PC-9 (cell line): ENCODE measurements at regions not wholly inside any gene's neighbourhood (a gene's known extent, or its start where the extent isn't known, plus 50 kb on each side); places are given as distances from the start of the nearest gene placed in this dataset.

ENCODE experiments used
- BruUV-seq: library from RNA; stranded (reverse); fragments of 400-500 nt; replicated peaks from 2 replicates; lab custom pipeline; 2021; lab: Mats Ljungman, UMichigan
- CTCF ChIA-PET: fragments of 300-600 bp; sonication (Branson Sonifier 250); formaldehyde crosslinking; loops from one replicate; lab custom pipeline; 2022; ENCODE audit warnings: antibody characterized with exemption; lab: Charles Lee
- POLR2A ChIA-PET: fragments of 300-600 bp; sonication (Branson Sonifier 250); formaldehyde crosslinking; loops from one replicate; lab custom pipeline; 2022; ENCODE audit warnings: antibody characterized with exemption; ENCODE audit not compliant: unreplicated experiment; lab: Charles Lee
- DNase-seq, 2 experiments: peaks; one replicate each; pipeline versions ENCODE4 v3.0.0 to v3.0.0-alpha.2; 2015 to 2022; ENCODE audit warnings: mixed read lengths in 1 of 2
- H2AFZ ChIP-seq: fragments of 200-600 bp; sonication (generic); 2 replicates; pipeline ENCODE4 v1.8.1; 2017; ENCODE audit warnings: antibody characterized with exemption
- H3F3A ChIP-seq: fragments of 200-600 bp; sonication (generic); 2 replicates; pipeline ENCODE4 v1.8.1; 2017; ENCODE audit warnings: antibody characterized with exemption, mild to moderate bottlenecking, low read depth; ENCODE audit not compliant: insufficient read depth
- H3K27ac ChIP-seq: fragments of 200-600 bp; sonication (generic); 2 replicates; pipeline ENCODE4 v1.6.1; 2016; ENCODE audit warnings: mixed run types
- H3K27me3 ChIP-seq: fragments of 200-600 bp; sonication (generic); 2 replicates; pipeline ENCODE4 v1.6.1; 2016; ENCODE audit warnings: low read depth, mixed run types; ENCODE audit not compliant: insufficient read depth
- H3K36me3 ChIP-seq: fragments of 200-600 bp; sonication (generic); 2 replicates; pipeline ENCODE4 v1.6.1; 2016; ENCODE audit warnings: low read depth, mixed run types
- H3K4me1 ChIP-seq: fragments of 200-600 bp; sonication (generic); replicated peaks from 2 replicates; pipeline ENCODE4 v1.6.1; 2016; ENCODE audit warnings: mixed run types; ENCODE audit not compliant: insufficient read depth
- H3K4me2 ChIP-seq: fragments of 200-600 bp; sonication (generic); 2 replicates; pipeline ENCODE4 v1.6.1; 2017; ENCODE audit warnings: mixed run types
- H3K4me3 ChIP-seq: fragments of 200-600 bp; sonication (generic); 2 replicates; pipeline ENCODE4 v1.6.1; 2016; ENCODE audit warnings: mixed run types
- H3K79me2 ChIP-seq: fragments of 200-600 bp; sonication (generic); 2 replicates; pipeline ENCODE4 v1.6.1; 2017; ENCODE audit warnings: low read depth, mixed run types
- H3K9me2 ChIP-seq: fragments of 200-600 bp; sonication (generic); 2 replicates; pipeline ENCODE4 v1.8.1; 2017; ENCODE audit warnings: mild to moderate bottlenecking; ENCODE audit not compliant: insufficient read depth
- H3K9me3 ChIP-seq: fragments of 200-600 bp; sonication (generic); 2 replicates; pipeline ENCODE4 v1.8.1; 2016; ENCODE audit warnings: low read depth; ENCODE audit not compliant: insufficient read depth
- H4K20me1 ChIP-seq: fragments of 200-600 bp; sonication (generic); 2 replicates; pipeline ENCODE4 v1.8.1; 2017; ENCODE audit not compliant: insufficient read depth
- CTCF ChIP-seq: fragments of 200-600 bp; sonication (generic); conservative IDR thresholded peaks from 2 replicates; pipeline ENCODE4 v1.6.1; 2017; ENCODE audit warnings: mixed run types, antibody characterized with exemption, mild to moderate bottlenecking, moderate library complexity
- EZH2 ChIP-seq: fragments of 200-600 bp; sonication (generic); IDR thresholded peaks from 2 replicates; pipeline ENCODE4 v1.8.0; 2017; ENCODE audit warnings: antibody characterized with exemption, low read depth
- intact Hi-C: fragments of 100-400 bp; cut with micrococcal nuclease; formaldehyde crosslinking; loops from one replicate; pipeline ENCODE4 v1.10.0; 2022; ENCODE audit not compliant: unreplicated experiment

GRCh38 chr5:173383711-173384110 lies 55.5 kb upstream of the STC2 start:
- DNase-seq, result no peak
- Histone ChIP-seq H4K20me1 (no peaks in the 10 kb centered on the region), H3K4me2 (no peak overlapping the region), H2AFZ (no peak overlapping the region), H3K27ac (no peak overlapping the region), H3F3A (no peaks in the 10 kb centered on the region), H3K9me3 (peaks cover 3% of the 10 kb centered on the region; the same call in 1 of the 2 replicates), H3K36me3 (no peaks in the 10 kb centered on the region), H3K4me3 (no peak overlapping the region), H3K9me2 (no peaks in the 10 kb centered on the region), H3K27me3 (no peaks in the 10 kb centered on the region), H3K4me1 (peaks cover 12% of the 10 kb centered on the region), H3K79me2 (no peaks in the 10 kb centered on the region)
- TF ChIP-seq CTCF (no peak), EZH2 (no peak)
- intact Hi-C loops, result no loop called here
- BruUV-seq, result no TSS peak
- ChIA-PET CTCF (interaction anchor here (0.5 kb wide), 1 partner anchor 1385 kb away, joined by 5 read pairs; no protein-coding TSS in a partner anchor), POLR2A (interaction anchor here (0.7 kb wide), 1 partner anchor 233 kb away, joined by 3 read pairs; the partner anchor contains the start of gene BOD1)

GRCh38 chr5:173378727-173379126 lies 50.5 kb upstream of the STC2 start:
- no peak for DNase-seq
- POLR2A ChIA-PET, result no interaction called here
- H3K79me2 ChIP-seq, result no peaks in the 10 kb centered on the region
- no peak overlapping the region for H3K4me2 ChIP-seq
- H3K36me3 ChIP-seq, result no peaks in the 10 kb centered on the region
- BruUV-seq, result no TSS peak
- CTCF ChIA-PET, result no interaction called here
- peaks cover 5% of the 10 kb centered on the region; the same call in 1 of the 2 replicates for H3K9me3 ChIP-seq
- H3K27ac ChIP-seq, result no peak overlapping the region
- no peak overlapping the region for H3K4me3 ChIP-seq
- no peak overlapping the region for H2AFZ ChIP-seq
- H3F3A ChIP-seq, result no peaks in the 10 kb centered on the region
- no peaks in the 10 kb centered on the region for H3K4me1 ChIP-seq
- H4K20me1 ChIP-seq, result no peaks in the 10 kb centered on the region
- TF ChIP-seq EZH2 (no peak), CTCF (no peak)
- no peaks in the 10 kb centered on the region for H3K9me2 ChIP-seq
- no peaks in the 10 kb centered on the region for H3K27me3 ChIP-seq
- intact Hi-C loops, result no loop called here
